HCT116 (cell line): ENCODE measurements at regions not wholly inside any gene's neighbourhood (a gene's known extent, or its start where the extent isn't known, plus 50 kb on each side); places are given as distances from the start of the nearest gene placed in this dataset.

Experiments
- ATAC-seq: fragments of 200-7000 bp; cut with Tn5 transposase; 2 replicates; pipeline ENCODE4 v1.9.1; 2020; ENCODE audit warnings: mild to moderate bottlenecking, moderate library complexity
- BruUV-seq: library from RNA; stranded (reverse); fragments of 400-500 nt; replicated peaks from 2 replicates; lab custom pipeline; 2021; lab: Mats Ljungman, UMichigan
- CTCF ChIA-PET: fragments of 300-600 bp; sonication (Branson Sonifier 250); formaldehyde crosslinking; loops from one replicate; lab custom pipeline; 2021; ENCODE audit warnings: antibody characterized with exemption; lab: Charles Lee
- POLR2A ChIA-PET: fragments of 300-600, 350-600 bp; sonication (Branson Sonifier 250); formaldehyde crosslinking; loops from one replicate; lab custom pipeline; 2021; ENCODE audit warnings: antibody characterized with exemption; lab: Charles Lee
- RAD21 ChIA-PET, 2 experiments: fragments of 300-600 bp; sonication (Branson Sonifier 250); formaldehyde crosslinking; loops; one replicate each; lab custom pipeline; 2023; ENCODE audit warnings: low total read pairs in 2 of 2; ENCODE audit not compliant: uncharacterized antibody in 2 of 2, unreplicated experiment in 2 of 2, low non-redundant PET in 1 of 2; lab: Charles Lee
- DNase-seq: peaks from one replicate; pipeline ENCODE4 v3.0.0-alpha.2; 2010; ENCODE audit warnings: low read depth, low spot score
- H2AFZ ChIP-seq: fragments of 200-600 bp; shearing (Covaris generic), sonication (generic); 2 replicates; pipeline ENCODE4 v1.6.1; 2017; ENCODE audit warnings: low read depth, mixed run types, mixed read lengths, antibody characterized with exemption, low read length; ENCODE audit not compliant: poor library complexity, severe bottlenecking
- H3K27ac ChIP-seq: 2 replicates; pipeline ENCODE4 v1.5.1; 2012; ENCODE audit warnings: low read depth, low read length
- H3K27me3 ChIP-seq: fragments of 200-600 bp; sonication (generic); 2 replicates; pipeline ENCODE4 v1.6.1; 2016; ENCODE audit warnings: mixed run types, low read length, mixed read lengths; ENCODE audit not compliant: insufficient read depth
- H3K36me3 ChIP-seq, 2 experiments: fragments of 200-500 bp in 1 of 2; fragments of 200-600 bp in 1 of 2; sonication (Bioruptor generic) in 1 of 2; sonication (generic) in 1 of 2; 2 replicates each; pipeline versions ENCODE4 v1.5.1 to v1.6.1; 2014 to 2016; ENCODE audit warnings: low read length in 2 of 2, inconsistent platforms in 1 of 2, mixed read lengths in 1 of 2, mixed run types in 1 of 2; ENCODE audit not compliant: insufficient read depth in 2 of 2, control insufficient read depth in 1 of 2
- H3K4me1 ChIP-seq, 2 experiments: fragments of 200-600 bp in 1 of 2; sonication (generic) in 1 of 2; 2 replicates each; pipeline versions ENCODE4 v1.5.1 to v1.6.1; 2012 to 2017; ENCODE audit warnings: low read length in 2 of 2, inconsistent platforms in 1 of 2, mild to moderate bottlenecking in 1 of 2, mixed read lengths in 1 of 2, mixed run types in 1 of 2, moderate library complexity in 1 of 2; ENCODE audit not compliant: insufficient read depth in 2 of 2, control insufficient read depth in 1 of 2
- H3K4me2 ChIP-seq: fragments of 200-600 bp; sonication (generic); 2 replicates; pipeline ENCODE4 v1.6.1; 2017; ENCODE audit warnings: mixed run types, low read length, mixed read lengths
- H3K4me3 ChIP-seq, 2 experiments: fragments of 200-600 bp in 1 of 2; sonication (generic) in 1 of 2; replicated peaks in 1 of 2; 2 replicates each; pipeline ENCODE4 v1.5.1; 2011 to 2016; ENCODE audit warnings: low read length in 2 of 2, control low read depth in 1 of 2, low read depth in 1 of 2, mild to moderate bottlenecking in 1 of 2, mixed read lengths in 1 of 2, mixed run types in 1 of 2
- H3K79me2 ChIP-seq: fragments of 200-600 bp; sonication (generic); 2 replicates; pipeline ENCODE4 v1.6.1; 2017; ENCODE audit warnings: mild to moderate bottlenecking, mixed run types, low read length, moderate library complexity, mixed read lengths; ENCODE audit not compliant: insufficient read depth
- H3K9ac ChIP-seq: fragments of 200-600 bp; sonication (generic); 2 replicates; pipeline ENCODE4 v1.6.1; 2016; ENCODE audit warnings: low read length, mixed read lengths
- H3K9me2 ChIP-seq: fragments of 200-600 bp; sonication (generic), shearing (Covaris generic); 2 replicates; pipeline ENCODE4 v1.6.1; 2017; ENCODE audit warnings: mixed run types, mild to moderate bottlenecking, moderate library complexity; ENCODE audit not compliant: insufficient read depth
- H3K9me3 ChIP-seq, 2 experiments: fragments of 200-500 bp in 1 of 2; fragments of 200-600 bp in 1 of 2; sonication (Bioruptor generic) in 1 of 2; sonication (generic) in 1 of 2; 2 replicates each; pipeline ENCODE4 v1.6.1; 2014 to 2017; ENCODE audit warnings: low read length in 2 of 2, mixed read lengths in 2 of 2, inconsistent platforms in 1 of 2, low read depth in 1 of 2, mild to moderate bottlenecking in 1 of 2, mixed run types in 1 of 2, moderate library complexity in 1 of 2; ENCODE audit not compliant: control insufficient read depth in 1 of 2, insufficient read depth in 1 of 2
- H4K20me1 ChIP-seq: fragments of 200-600 bp; sonication (generic), shearing (Covaris generic); 2 replicates; pipeline ENCODE4 v1.6.1; 2017; ENCODE audit warnings: mixed run types, mild to moderate bottlenecking, moderate library complexity; ENCODE audit not compliant: insufficient read depth
- EGR1 ChIP-seq: IDR thresholded peaks from 2 replicates; pipeline ENCODE4 v1.6.1; 2012; ENCODE audit warnings: low read depth
- EZH2phosphoT487 ChIP-seq: fragments of 200-600 bp; IDR thresholded peaks from 2 replicates; pipeline ENCODE4 v1.6.1; 2018; ENCODE audit warnings: antibody characterized with exemption, borderline replicate concordance
- JUND ChIP-seq: IDR thresholded peaks from 2 replicates; pipeline ENCODE4 v1.6.1; 2012
- MAX ChIP-seq: IDR thresholded peaks from 2 replicates; pipeline ENCODE4 v1.6.1; 2012
- POLR2A ChIP-seq: IDR thresholded peaks from 2 replicates; pipeline ENCODE4 v1.7.0; 2011; ENCODE audit warnings: borderline replicate concordance; ENCODE audit not compliant: insufficient read depth, insufficient read length; ENCODE audit errors: extremely low read depth
- POLR2AphosphoS5 ChIP-seq: IDR thresholded peaks from 2 replicates; pipeline ENCODE4 v1.6.1; 2011; ENCODE audit warnings: mild to moderate bottlenecking, low read depth, low read length, moderate library complexity
- RAD21 ChIP-seq: IDR thresholded peaks from 2 replicates; pipeline ENCODE4 v1.6.1; 2012; ENCODE audit warnings: low read depth, mild to moderate bottlenecking
- REST ChIP-seq: IDR thresholded peaks from 2 replicates; pipeline ENCODE4 v1.6.1; 2012; ENCODE audit warnings: low read depth
- ZNF274 ChIP-seq: fragments of 200-500 bp; sonication (Bioruptor generic); IDR thresholded peaks from 2 replicates; pipeline ENCODE4 v1.6.1; 2014; ENCODE audit warnings: mild to moderate bottlenecking, low read depth, low read length, inconsistent platforms
- intact Hi-C: fragments of 100-400 bp; cut with micrococcal nuclease; formaldehyde crosslinking; loops from 2 replicates; pipeline ENCODE4 v1.10.0; 2022

- TF ChIP-seq POLR2AphosphoS5 (no peak), EGR1 (no peak), ZNF274 (no peak), JUND (no peak), REST (no peak), MAX (no peak), EZH2phosphoT487 (no peak), POLR2A (no peak), RAD21 (no peak)
- Histone ChIP-seq H3K4me2 (no peak overlapping the region), H3K4me1 (no peaks in the 10 kb centered on the region), H3K9me3 (no peaks in the 10 kb centered on the region; a peak in 1 of 4 replicates), H3K4me3 (no peak overlapping the region), H2AFZ (no peak overlapping the region), H3K36me3 (no peaks in the 10 kb centered on the region), H4K20me1 (no peaks in the 10 kb centered on the region), H3K27ac (no peak overlapping the region), H3K27me3 (no peaks in the 10 kb centered on the region), H3K9me2 (no peaks in the 10 kb centered on the region), H3K9ac (no peak overlapping the region), H3K79me2 (no peaks in the 10 kb centered on the region)
- no peak for ATAC-seq
- intact Hi-C loops = no loop called here
- no peak for DNase-seq
- POLR2A ChIA-PET = interaction anchor here (0.5 kb wide), 1 partner anchor 363 kb away, joined by 3 read pairs; no protein-coding TSS in a partner anchor
- no TSS peak for BruUV-seq
- RAD21 ChIA-PET = no interaction called here
- CTCF ChIA-PET = no interaction called here
Observed at GRCh38 chr2:224122542-224122941, 83.5 kb upstream of the SERPINE2 start.
